HUDEP-2 (cell line): ENCODE measurements at regions not wholly inside any gene's neighbourhood (a gene's known extent, or its start where the extent isn't known, plus 50 kb on each side); places are given as distances from the start of the nearest gene placed in this dataset.
A peak's percentile ranks its signal among the peaks of the same experiment; 100 is the strongest.

Source experiments
- DNase-seq, 76 experiments: peaks; one replicate each; lab custom pipeline; 2025; ENCODE audit not compliant: unreplicated experiment in 76 of 76; lab: John Stamatoyannopoulos, UW

DNA sequence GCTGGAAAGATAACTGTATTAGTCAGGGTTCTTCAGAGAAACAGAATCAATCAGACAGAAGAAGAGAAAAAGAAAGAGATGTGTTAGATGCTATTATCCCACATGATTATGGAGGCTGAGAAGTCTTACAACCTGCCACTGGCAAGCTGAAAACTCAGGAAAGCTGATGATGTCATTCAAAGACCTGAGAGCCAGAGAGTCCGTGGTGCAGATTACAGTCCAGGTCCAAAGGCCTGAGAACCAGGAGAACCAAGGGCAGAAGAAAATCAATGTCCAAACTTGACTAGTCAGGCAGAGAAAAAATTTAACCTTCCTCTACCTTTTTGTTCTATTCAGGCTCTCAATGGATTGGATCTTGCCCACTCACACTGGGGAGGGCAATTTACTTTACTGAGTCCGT, 172.5 kb downstream of the QDPR start:
- DNase-seq: no peak

DNA sequence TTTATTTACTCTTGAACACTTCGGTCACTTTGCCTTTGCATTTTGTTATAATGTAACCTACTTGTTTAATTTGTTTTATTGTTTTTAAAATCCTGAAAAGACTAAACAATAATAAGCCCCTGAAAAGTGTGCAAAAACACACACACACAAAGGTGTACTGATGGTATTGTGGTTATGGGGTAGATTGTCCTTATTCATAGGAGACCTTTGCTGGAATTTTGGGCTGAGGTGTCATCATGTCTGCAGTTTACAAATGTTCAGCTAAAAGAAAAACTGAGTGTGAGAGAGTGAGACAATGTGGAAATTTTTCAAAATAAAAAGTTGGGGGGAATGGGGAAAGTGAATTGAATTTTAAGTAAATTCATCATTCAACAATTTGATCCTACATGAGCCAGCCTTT, 174.9 kb downstream of the QDPR start:
- no peak for DNase-seq

DNA sequence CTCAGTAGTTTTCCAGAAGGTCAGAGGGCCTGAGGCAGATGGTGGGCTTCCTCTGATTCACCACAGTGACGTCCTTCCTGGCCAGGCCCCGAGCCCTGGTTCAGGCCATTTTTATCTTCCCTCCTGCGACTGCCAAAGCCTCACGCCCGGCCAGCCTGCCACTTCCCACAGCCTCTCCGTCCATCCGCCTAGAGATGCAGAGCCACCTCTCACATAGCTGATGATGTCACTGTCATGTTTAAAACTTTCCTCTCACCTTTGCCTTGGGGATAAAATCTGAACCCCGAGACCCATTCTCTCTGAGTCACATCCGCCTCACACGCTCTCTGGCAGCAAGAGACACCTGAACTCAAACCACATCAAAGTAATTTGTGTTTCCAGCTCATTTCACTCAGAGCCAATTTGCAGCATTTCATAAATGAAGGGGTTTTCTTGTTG, 175.3 kb downstream of the QDPR start:
- DNase-seq: no peak

DNA sequence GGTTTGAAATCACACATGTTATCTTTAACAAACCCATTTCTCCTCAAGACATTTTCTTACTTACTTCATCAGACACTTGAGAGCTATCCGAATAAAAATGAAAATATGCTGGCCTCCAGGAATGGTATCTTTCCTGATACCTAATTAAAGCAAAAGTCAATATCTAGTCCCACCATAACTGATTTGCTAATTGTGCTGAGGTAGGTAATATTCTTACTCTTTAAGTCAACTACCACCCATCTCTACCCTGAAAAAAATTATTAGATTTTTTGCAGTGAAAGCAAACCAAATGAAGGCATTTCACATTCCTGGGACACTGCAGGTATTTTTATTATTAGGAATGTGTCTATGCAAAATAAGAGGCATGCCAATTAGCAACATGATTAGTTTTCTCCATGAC, 175.8 kb downstream of the QDPR start:
- DNase-seq: no peak

- DNase-seq: no peak
Observed at GRCh38 chr4:17335371-17335770, 176.5 kb downstream of the QDPR start.

- DNase-seq: no peak
Observed at GRCh38 chr4:17332478-17332877, 179.4 kb downstream of the QDPR start.

DNA sequence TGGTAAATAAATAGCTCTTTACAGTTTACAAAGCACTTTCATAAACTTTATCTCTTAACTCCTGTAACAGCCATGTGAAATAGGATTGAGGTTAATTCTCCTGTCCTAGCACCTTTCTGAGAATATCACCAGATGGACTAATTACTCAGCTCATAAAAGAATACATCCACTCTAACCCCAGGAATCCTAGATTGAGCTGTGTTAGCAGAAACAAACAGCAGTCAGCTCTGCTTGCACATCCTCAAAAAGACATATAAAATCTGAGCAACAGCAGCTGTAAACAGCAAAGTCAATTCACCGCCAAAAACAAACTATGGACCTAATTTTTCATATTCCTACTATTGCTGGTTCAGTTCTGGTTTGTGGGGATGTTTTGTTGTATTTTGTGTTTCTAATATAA, 182.8 kb downstream of the QDPR start:
- no peak for DNase-seq

GRCh38 chr4:17328141-17328815, 183.6 kb downstream of the QDPR start:
- DNase-seq: no peak

DNA sequence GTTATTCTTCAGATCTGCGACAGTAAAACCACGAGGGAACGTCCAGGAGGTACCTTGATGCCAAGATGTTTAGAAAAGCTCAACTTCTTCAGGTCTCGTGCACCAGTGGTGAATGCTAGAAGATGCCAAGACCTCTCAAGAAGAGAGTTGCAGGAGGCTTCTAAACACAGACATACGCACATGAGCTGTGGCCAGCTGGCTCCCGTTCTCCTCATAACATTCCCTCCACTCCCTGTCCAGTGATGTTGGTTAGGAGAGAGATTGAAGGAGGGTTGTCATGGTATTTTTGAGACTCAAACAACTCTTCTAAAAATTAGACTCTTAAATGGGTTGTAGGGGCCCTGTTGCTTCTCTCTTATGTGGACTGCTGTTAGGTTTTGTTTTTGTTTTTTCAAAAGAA, 184.3 kb downstream of the QDPR start:
- no peak for DNase-seq

DNA sequence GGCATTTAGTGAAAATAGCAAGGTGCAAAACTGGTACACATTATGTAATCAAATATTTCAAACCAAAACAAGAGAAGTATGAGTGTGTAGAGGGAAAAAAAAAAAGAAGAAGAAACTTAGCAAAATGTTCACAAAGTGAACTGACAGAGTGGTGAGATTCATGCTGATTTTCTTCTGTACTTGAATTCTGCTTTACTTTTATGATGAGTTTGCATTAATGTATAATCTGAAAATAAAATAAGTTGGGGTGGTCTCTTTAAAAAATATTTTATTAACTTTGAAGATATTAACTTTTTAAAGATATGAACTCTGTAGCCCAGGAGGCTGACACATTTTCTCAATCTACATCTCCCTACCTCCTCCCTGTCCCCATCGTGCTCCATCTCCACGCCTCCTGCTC, 185.1 kb downstream of the QDPR start:
- DNase-seq: no peak

DNA sequence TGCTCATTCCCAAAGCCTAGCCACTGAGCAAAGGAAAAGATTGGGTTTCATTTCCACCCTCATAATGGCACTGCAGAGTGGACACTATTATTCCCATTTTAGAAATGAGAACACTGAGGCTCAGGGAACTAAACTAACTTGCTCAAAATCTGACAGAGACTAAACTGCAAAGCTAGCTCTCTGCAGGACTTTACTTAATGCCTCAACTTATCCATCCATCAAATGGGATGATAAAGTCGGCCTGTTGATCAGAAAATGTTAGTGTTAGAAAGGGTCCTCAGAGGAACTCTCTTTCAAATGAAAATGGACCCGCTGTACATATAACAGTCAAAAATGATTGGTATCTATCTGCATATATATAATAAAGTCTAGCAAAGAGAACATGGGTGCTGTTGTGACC, 186.8 kb downstream of the QDPR start:
- no peak for DNase-seq

- DNase-seq: peak in 19 of 76 experiments; percentile 0 to 39 (median 5)
Observed at GRCh38 chr4:17324386-17324830, 187.5 kb downstream of the QDPR start.

- no peak for DNase-seq
Observed at GRCh38 chr4:17323554-17324385, 188.1 kb downstream of the QDPR start.

GRCh38 chr4:17322514-17322913, 189.4 kb downstream of the QDPR start:
- no peak for DNase-seq

DNA sequence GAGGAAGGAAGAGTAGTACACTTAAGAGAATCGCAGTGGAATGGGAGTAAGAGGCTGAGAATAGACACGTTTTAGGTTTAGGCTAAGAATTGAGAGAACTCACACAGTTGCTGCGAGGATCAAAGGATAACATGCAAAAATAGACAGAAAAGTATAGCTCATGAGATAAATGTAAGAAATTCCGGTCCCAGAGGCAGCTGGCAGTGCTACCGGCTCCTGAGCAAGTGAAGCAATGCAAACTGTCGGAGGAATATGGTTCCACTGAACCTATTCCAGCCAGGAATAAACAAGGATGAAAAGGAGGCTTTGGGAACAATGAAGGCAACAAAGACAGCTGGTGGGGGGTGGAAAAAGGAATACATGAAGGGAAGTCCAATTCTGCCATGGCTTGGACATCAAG, 191.8 kb downstream of the QDPR start:
- DNase-seq: no peak

DNA sequence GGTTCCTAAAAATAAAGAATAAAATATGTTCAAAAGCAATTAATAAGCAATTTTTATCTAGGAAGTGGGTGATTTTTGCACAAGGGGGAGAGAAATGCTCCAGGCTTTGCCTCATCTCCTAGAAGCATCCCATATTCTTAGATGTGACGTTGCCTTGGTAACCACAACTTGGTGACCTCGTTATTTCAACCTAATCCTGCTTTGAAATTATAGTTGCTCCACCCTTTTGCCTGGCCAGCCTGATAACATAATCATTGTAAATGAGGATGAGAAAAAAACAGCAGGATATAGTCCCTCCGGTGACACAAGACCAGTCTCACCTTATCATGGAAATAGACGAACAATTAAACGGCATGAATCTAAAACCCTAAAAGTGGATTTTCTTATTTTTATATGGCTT, 194.4 kb downstream of the QDPR start:
- DNase-seq: no peak

DNA sequence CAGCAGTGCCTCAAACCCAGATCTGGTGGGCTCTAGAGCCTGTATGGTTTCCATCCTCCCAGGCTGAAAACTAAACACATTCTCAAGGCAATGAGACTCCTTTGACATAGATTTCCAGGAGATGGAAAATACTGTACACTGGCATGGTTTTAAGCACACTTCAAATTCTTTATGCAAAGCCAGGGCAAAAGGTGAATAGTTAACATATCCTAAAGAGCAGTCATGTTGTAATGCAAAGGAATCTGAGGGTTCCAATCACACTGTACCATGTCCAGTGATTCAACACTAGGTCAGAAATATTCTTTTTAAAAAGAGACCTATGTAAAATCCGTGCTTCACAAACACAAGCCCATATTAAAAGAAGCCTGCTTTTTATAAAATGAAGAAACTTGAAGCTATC, 195.3 kb downstream of the QDPR start:
- DNase-seq: no peak

DNA sequence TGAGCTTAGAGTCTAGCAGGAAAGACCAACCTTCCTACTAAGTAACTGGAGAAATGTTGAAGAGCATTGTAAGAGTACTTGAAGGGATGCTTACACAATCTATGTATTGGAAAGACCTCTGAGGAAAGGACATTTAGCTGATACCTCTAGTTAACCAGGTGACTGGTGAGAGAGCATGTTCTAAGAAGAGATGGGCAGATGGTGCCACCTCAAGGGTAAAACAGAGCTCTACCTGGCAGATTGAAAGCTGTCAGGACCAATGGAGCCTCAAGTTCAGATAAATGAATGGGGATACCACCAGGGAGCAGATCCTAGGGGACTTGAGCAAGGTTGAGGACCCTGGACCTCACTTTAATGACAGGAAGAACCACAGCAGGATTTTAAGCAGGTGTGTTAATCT, 196.4 kb downstream of the QDPR start:
- DNase-seq: no peak

GRCh38 chr4:17313194-17313593, 198.7 kb downstream of the QDPR start:
- DNase-seq: no peak

DNA sequence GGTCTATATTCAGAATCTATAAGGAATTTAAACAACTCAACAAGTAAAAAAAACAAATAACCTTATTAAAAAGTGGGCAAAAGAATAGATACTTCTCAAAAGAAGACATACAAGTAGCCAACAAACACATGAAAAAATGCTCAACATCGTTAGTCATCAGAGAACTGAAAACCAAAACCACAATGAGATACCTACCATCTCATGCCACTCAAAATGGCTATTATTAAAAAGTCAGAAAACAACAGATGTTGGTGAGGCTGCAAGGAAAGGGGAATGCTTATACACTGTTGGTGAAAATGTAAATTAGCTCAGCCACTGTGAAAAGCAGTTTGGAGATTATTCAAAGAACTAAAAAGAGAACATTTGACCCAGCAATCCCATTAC, 201.6 kb downstream of the QDPR start:
- DNase-seq: no peak

DNA sequence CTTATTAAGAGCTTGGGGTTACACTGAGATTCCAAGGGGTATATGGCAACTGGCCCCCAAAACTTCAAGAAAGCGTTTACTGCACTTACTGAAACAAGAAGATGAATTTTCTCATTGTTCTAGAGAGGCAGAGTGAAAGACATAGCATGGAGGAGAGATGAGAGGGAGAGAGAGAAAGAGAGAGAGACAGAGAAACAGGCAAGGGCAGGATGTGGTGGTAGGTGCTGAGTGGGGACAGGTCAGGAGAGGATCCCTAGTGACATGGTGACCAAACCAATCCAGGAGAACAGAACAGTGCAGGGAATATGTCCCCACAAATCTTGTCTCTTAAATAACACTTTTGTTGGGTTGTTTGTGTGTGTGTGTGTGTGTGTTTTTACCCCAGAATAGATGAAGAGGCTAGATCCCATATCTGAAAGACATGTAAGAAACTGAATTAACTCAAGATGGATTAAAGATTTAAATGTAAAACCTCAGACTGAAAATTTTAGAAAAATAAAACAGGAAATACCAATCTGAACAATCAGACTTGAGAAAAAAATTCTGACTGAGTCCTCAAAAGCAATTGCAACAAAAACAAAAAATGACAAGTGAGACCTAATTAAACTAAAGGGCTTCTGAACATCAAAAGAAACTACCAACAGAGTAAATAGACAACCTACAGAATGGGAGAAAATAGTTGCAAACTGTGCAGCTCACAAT, 202.2 kb downstream of the QDPR start:
- no peak for DNase-seq

DNA sequence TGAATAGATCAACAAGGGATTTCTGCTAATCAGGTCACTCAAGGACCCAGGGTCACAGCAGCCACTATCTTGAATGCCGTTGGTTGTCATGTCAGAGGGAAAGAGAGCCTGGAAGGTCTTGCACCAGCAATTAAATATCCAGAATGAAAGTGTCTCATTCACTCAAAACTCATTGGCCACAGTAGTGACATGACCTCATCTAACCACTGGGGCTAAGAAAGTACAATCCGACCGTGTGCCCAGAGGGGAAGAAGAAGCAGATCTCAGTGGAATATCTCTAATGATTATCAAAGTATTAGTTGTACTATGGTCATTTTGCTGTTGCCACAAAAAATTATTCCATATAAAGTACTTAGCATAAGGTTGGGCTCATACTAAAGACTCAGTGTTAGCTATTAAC, 210.0 kb downstream of the QDPR start:
- DNase-seq: no peak
